ENCODE measurements at regions not wholly inside any gene's neighbourhood (a gene's known extent, or its start where the extent isn't known, plus 50 kb on each side); places are given as distances from the start of the nearest gene placed in this dataset.

DNA sequence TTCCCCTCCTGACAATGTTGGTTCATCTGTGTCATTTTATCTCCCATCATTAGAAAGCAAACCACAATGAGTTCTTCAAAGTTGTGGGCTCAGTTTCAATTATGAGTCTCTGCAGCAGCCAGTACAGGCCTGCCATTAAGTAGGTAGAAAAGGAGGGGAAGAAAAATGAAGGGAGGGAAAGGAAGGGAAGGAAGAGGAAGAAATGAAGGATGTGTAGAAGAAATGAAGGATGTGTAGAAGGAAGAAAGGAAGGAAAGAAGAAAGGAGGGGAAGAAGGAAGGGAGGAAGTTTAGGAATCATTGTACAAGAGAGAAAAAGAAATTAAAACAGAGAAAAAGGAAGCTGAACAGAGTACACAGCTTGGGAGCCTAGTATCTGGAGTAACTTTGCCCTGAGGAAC lies 498.3 kb upstream of the DAB1 start:
- TF ChIP-seq POLR2A (IDR thresholded peaks at IDR 0.05) = no peak
- TF ChIP-seq, protein P1, sequence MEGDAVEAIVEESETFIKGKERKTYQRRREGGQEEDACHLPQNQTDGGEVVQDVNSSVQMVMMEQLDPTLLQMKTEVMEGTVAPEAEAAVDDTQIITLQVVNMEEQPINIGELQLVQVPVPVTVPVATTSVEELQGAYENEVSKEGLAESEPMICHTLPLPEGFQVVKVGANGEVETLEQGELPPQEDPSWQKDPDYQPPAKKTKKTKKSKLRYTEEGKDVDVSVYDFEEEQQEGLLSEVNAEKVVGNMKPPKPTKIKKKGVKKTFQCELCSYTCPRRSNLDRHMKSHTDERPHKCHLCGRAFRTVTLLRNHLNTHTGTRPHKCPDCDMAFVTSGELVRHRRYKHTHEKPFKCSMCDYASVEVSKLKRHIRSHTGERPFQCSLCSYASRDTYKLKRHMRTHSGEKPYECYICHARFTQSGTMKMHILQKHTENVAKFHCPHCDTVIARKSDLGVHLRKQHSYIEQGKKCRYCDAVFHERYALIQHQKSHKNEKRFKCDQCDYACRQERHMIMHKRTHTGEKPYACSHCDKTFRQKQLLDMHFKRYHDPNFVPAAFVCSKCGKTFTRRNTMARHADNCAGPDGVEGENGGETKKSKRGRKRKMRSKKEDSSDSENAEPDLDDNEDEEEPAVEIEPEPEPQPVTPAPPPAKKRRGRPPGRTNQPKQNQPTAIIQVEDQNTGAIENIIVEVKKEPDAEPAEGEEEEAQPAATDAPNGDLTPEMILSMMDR (IDR thresholded peaks at IDR 0.05) = no peak

Data from Peyer's patch (tissue), 4 donors.